SK-N-SH (cell line): ENCODE measurements at regions not wholly inside any gene's neighbourhood (a gene's known extent, or its start where the extent isn't known, plus 50 kb on each side); places are given as distances from the start of the nearest gene placed in this dataset.

Source experiments
- CTCF ChIA-PET: fragments of 300-600, 350-600 bp; formaldehyde crosslinking; extraction: SDS; loops from one replicate; lab custom pipeline; 2021; lab: Yijun Ruan, JAX
- POLR2A ChIA-PET: fragments of 350-600 bp; sonication (Branson Sonifier 250); formaldehyde crosslinking; extraction: SDS; loops from one replicate; lab custom pipeline; 2020; ENCODE audit warnings: antibody characterized with exemption, inconsistent platforms; lab: Yijun Ruan, JAX
- DNase-seq: peaks from one replicate; pipeline ENCODE4 v3.0.0; 2012
- H2AFZ ChIP-seq: fragments of 200-600 bp; sonication (generic); 2 replicates; pipeline ENCODE4 v1.8.1; 2016; ENCODE audit warnings: antibody characterized with exemption, mild to moderate bottlenecking, low read depth
- H3F3A ChIP-seq: fragments of 200-600 bp; sonication (generic); replicated peaks from 2 replicates; pipeline ENCODE3; 2016; ENCODE audit warnings: antibody characterized with exemption, mild to moderate bottlenecking; ENCODE audit not compliant: insufficient read depth
- H3K27ac ChIP-seq, 2 experiments: fragments of 200-500 bp in 1 of 2; fragments of 200-600 bp in 1 of 2; sonication (Bioruptor generic) in 1 of 2; sonication (generic), shearing (Covaris generic) in 1 of 2; 2 replicates each; pipeline versions ENCODE4 v1.5.1 to v1.6.1; 2014 to 2016; ENCODE audit warnings: low read depth in 2 of 2, inconsistent platforms in 1 of 2, low read length in 1 of 2, mild to moderate bottlenecking in 1 of 2, mixed read lengths in 1 of 2
- H3K27me3 ChIP-seq: fragments of 200-600 bp; sonication (generic), shearing (Covaris generic); 2 replicates; pipeline ENCODE4 v1.6.1; 2016; ENCODE audit warnings: mixed run types; ENCODE audit not compliant: insufficient read depth
- H3K36me3 ChIP-seq, 2 experiments: fragments of 200-500 bp in 1 of 2; fragments of 200-600 bp in 1 of 2; sonication (Bioruptor generic) in 1 of 2; sonication (generic) in 1 of 2; replicated peaks in 1 of 2; 2 replicates each; pipeline versions ENCODE3 to v1.5.1; 2014 to 2016; ENCODE audit warnings: low read length in 1 of 2, mild to moderate bottlenecking in 1 of 2; ENCODE audit not compliant: insufficient read depth in 2 of 2, control insufficient read depth in 1 of 2
- H3K4me1 ChIP-seq, 2 experiments: fragments of 200-500 bp in 1 of 2; fragments of 200-600 bp in 1 of 2; sonication (Bioruptor generic) in 1 of 2; sonication (generic), shearing (Covaris generic) in 1 of 2; 2 replicates each; pipeline versions ENCODE4 v1.5.1 to v1.6.1; 2014 to 2016; ENCODE audit warnings: low read depth in 1 of 2, low read length in 1 of 2, mixed run types in 1 of 2; ENCODE audit not compliant: insufficient read depth in 2 of 2, control insufficient read depth in 1 of 2
- H3K4me2 ChIP-seq: fragments of 200-600 bp; sonication (generic), shearing (Covaris generic); 2 replicates; pipeline ENCODE4 v1.6.1; 2017; ENCODE audit warnings: mixed run types
- H3K4me3 ChIP-seq, 2 experiments: fragments of 200-500 bp in 1 of 2; fragments of 200-600 bp in 1 of 2; sonication (Bioruptor generic) in 1 of 2; sonication (generic), shearing (Covaris generic) in 1 of 2; 2 replicates each; pipeline versions ENCODE4 v1.5.1 to v1.8.1; 2014 to 2016; ENCODE audit warnings: low read depth in 2 of 2, inconsistent platforms in 1 of 2, low read length in 1 of 2, mild to moderate bottlenecking in 1 of 2, mixed read lengths in 1 of 2, moderate library complexity in 1 of 2
- H3K79me2 ChIP-seq: fragments of 200-600 bp; sonication (generic); 2 replicates; pipeline ENCODE4 v1.8.1; 2017; ENCODE audit warnings: mild to moderate bottlenecking; ENCODE audit not compliant: insufficient read depth
- H3K9ac ChIP-seq: fragments of 200-600 bp; sonication (generic); 2 replicates; pipeline ENCODE4 v1.6.1; 2017; ENCODE audit warnings: mixed run types
- H3K9me2 ChIP-seq: fragments of 200-600 bp; sonication (generic); 2 replicates; pipeline ENCODE4 v1.6.1; 2017; ENCODE audit warnings: mixed run types
- H3K9me3 ChIP-seq: fragments of 200-600 bp; sonication (generic); 2 replicates; pipeline ENCODE4 v1.6.1; 2017; ENCODE audit warnings: mixed run types, mild to moderate bottlenecking, moderate library complexity
- H4K20me1 ChIP-seq: fragments of 200-600 bp; sonication (generic); 2 replicates; pipeline ENCODE4 v1.6.1; 2017; ENCODE audit warnings: mild to moderate bottlenecking, mixed run types; ENCODE audit not compliant: insufficient read depth
- CHD2 ChIP-seq: fragments of 150-350 bp; IDR thresholded peaks from 2 replicates; pipeline ENCODE4 v1.6.1; 2018; ENCODE audit warnings: low read length; ENCODE audit not compliant: partially characterized antibody
- EZH2phosphoT487 ChIP-seq: fragments of 200-600 bp; sonication (generic); IDR thresholded peaks from 2 replicates; pipeline ENCODE4 v1.6.1; 2017; ENCODE audit warnings: low read depth, mixed run types, mild to moderate bottlenecking, antibody characterized with exemption, moderate library complexity, borderline replicate concordance
- FOSL2 ChIP-seq: IDR thresholded peaks from 2 replicates; pipeline ENCODE4 v1.4.0; 2012; ENCODE audit warnings: low read depth, mild to moderate bottlenecking, moderate library complexity, borderline replicate concordance
- FOXJ3 ChIP-seq: sonication (generic); formaldehyde crosslinking; IDR thresholded peaks from 2 replicates; pipeline ENCODE4 v1.5.1; 2020; ENCODE audit warnings: mild to moderate bottlenecking, missing genetic modification reagents
- FOXM1 ChIP-seq: IDR thresholded peaks from 2 replicates; pipeline ENCODE4 v1.4.0; 2012; ENCODE audit warnings: low read depth, mild to moderate bottlenecking
- GABPA ChIP-seq: IDR thresholded peaks from 2 replicates; pipeline ENCODE4 v1.4.0; 2012; ENCODE audit warnings: low read depth, mild to moderate bottlenecking
- IRF3 ChIP-seq: fragments of 150-350 bp; IDR thresholded peaks from 2 replicates; pipeline ENCODE4 v1.6.1; 2016; ENCODE audit warnings: mild to moderate bottlenecking, low read depth, low read length
- MAX ChIP-seq: IDR thresholded peaks from 2 replicates; pipeline ENCODE4 v1.4.0; 2012; ENCODE audit warnings: low read depth
- NFIC ChIP-seq: IDR thresholded peaks from 2 replicates; pipeline ENCODE4 v1.4.0; 2012; ENCODE audit warnings: borderline replicate concordance
- NRF1 ChIP-seq: IDR thresholded peaks from 2 replicates; pipeline ENCODE4 v1.6.1; 2012; ENCODE audit warnings: low read depth, mild to moderate bottlenecking, low read length
- RAD21 ChIP-seq: IDR thresholded peaks from 2 replicates; pipeline ENCODE4 v1.6.1; 2012; ENCODE audit warnings: mild to moderate bottlenecking, low read length
- SIN3A ChIP-seq: IDR thresholded peaks from 2 replicates; pipeline ENCODE4 v1.6.1; 2012; ENCODE audit warnings: low read depth, mild to moderate bottlenecking, low read length, moderate library complexity, borderline replicate concordance
- ZBTB33 ChIP-seq: IDR thresholded peaks from 2 replicates; pipeline ENCODE4 v1.4.0; 2012; ENCODE audit warnings: low read depth, borderline replicate concordance
- WGBS: methylation state at CpG from one replicate; pipeline ENCODE4 v1.1.6; 2017; ENCODE audit warnings: low lambda C conversion rate; 5-methylcytosine and 5-hydroxymethylcytosine counted together

GRCh38 chr6:159565181-159565710 is 127.8 kb downstream of the SOD2 start:
- WGBS = 12% methylated on average over 7 of the region's 7 CpGs

GRCh38 chr6:159564456-159564855 is 128.6 kb downstream of the SOD2 start:
- WGBS = 10% methylated on average over 5 of the region's 5 CpGs
- no peak for DNase-seq
- H3K36me3 ChIP-seq = no peaks in the 10 kb centered on the region
- no peak overlapping the region for H2AFZ ChIP-seq
- no peaks in the 10 kb centered on the region for H3K9me2 ChIP-seq
- no peaks in the 10 kb centered on the region for H3K9me3 ChIP-seq
- H3K27me3 ChIP-seq = peaks cover 13% of the 10 kb centered on the region; the same call in 1 of the 2 replicates
- H3K4me1 ChIP-seq = no peaks in the 10 kb centered on the region
- H3K79me2 ChIP-seq = no peaks in the 10 kb centered on the region
- no peak overlapping the region for H3K4me2 ChIP-seq
- TF ChIP-seq FOXM1 (no peak), NFIC (no peak), NRF1 (no peak), GABPA (no peak), SIN3A (no peak), FOXJ3 (CRISPR knock-in tag) (no peak), FOSL2 (no peak), CHD2 (no peak), MAX (no peak), RAD21 (no peak), ZBTB33 (no peak), EZH2phosphoT487 (no peak), IRF3 (no peak)
- H3K9ac ChIP-seq = no peak overlapping the region
- no peaks in the 10 kb centered on the region for H3F3A ChIP-seq
- POLR2A ChIA-PET = no interaction called here
- no peak overlapping the region for H3K27ac ChIP-seq
- H4K20me1 ChIP-seq = no peaks in the 10 kb centered on the region
- no peak overlapping the region for H3K4me3 ChIP-seq
- CTCF ChIA-PET = interaction anchor here (0.8 kb wide), 1 partner anchor 68 kb away, joined by 3 read pairs; no protein-coding TSS in a partner anchor

More at GRCh38 chr6:159565181-159565710, 127.8 kb downstream of the SOD2 start:
- no peak overlapping the region for H3K9ac ChIP-seq
- POLR2A ChIA-PET = no interaction called here
- H3K27ac ChIP-seq = no peak overlapping the region
- no peaks in the 10 kb centered on the region for H3K79me2 ChIP-seq
- H4K20me1 ChIP-seq = no peaks in the 10 kb centered on the region
- TF ChIP-seq IRF3 = no peak
- TF ChIP-seq, all 33 proteins: peak for 0
- H3K4me3 ChIP-seq = no peak overlapping the region
- H3K4me1 ChIP-seq = no peaks in the 10 kb centered on the region
- no peaks in the 10 kb centered on the region for H3K36me3 ChIP-seq
- DNase-seq = no peak
- H2AFZ ChIP-seq = no peak overlapping the region
- no peaks in the 10 kb centered on the region for H3K9me2 ChIP-seq
- H3K9me3 ChIP-seq = no peaks in the 10 kb centered on the region
- H3K27me3 ChIP-seq = peaks cover 13% of the 10 kb centered on the region; the same call in 1 of the 2 replicates
- CTCF ChIA-PET = interaction anchor here (0.8 kb wide), 1 partner anchor 67 kb away, joined by 3 read pairs; no protein-coding TSS in a partner anchor
- H3K4me2 ChIP-seq = no peak overlapping the region
- H3F3A ChIP-seq = no peaks in the 10 kb centered on the region
